BE2C (cell line): ENCODE measurements at regions not wholly inside any gene's neighbourhood (a gene's known extent, or its start where the extent isn't known, plus 50 kb on each side); places are given as distances from the start of the nearest gene placed in this dataset.

Experiments
- DNase-seq: peaks from one replicate; pipeline ENCODE4 v3.0.0-alpha.2; 2020
- H3K27me3 ChIP-seq: fragments of 250-450 bp; sonication (Bioruptor Pico); 2 replicates; pipeline ENCODE4 v1.5.1; 2020; ENCODE audit warnings: mild to moderate bottlenecking
- H3K36me3 ChIP-seq: fragments of 250-450 bp; sonication (Bioruptor Pico); 2 replicates; pipeline ENCODE4 v1.5.1; 2020; ENCODE audit warnings: mild to moderate bottlenecking
- H3K4me1 ChIP-seq: fragments of 250-450 bp; sonication (Bioruptor Pico); 2 replicates; pipeline ENCODE4 v1.5.1; 2020
- H3K4me3 ChIP-seq: 2 replicates; pipeline ENCODE4 v1.5.1; 2011; ENCODE audit warnings: low read depth, low read length
- H3K9me3 ChIP-seq: fragments of 250-450 bp; sonication (Bioruptor Pico); 2 replicates; pipeline ENCODE4 v1.5.1; 2020
- TF ChIP-seq, protein P1 (sequence below): IDR thresholded peaks from 2 replicates; pipeline ENCODE4 v1.5.1; 2012; ENCODE audit warnings: mild to moderate bottlenecking, low read depth, low read length

DNA sequence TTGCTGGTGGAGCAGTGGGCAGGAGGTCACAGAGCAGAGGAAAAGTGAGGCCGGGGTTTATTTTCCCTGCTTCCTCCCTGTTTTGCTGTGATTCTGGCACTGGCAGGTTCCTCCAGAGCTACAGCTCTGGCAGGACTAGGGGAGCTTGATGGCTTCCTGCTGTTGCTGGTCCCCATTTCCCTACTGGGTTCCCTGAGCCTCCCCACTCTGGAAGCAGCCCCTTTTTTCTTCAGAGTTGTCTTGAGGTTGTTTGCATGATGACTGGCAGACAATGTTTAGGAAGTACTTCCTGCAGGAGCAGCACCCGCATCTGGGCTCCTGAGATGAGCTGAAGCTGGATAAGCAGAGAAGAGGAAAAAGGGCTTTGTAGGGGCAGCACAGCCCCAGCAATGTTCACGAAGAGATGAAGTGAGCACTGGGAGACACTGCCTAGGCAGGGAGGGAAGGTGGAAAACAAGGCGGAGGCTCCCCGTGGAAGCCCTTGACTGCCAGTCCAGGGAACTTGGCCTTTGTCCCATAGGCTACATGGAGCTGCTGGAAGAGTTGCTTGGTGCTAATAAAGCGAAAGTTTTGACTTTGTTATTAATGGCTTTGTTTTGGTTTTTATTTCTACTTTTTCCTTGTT, 126.9 kb downstream of the SLC38A6 start:
- TF ChIP-seq, protein P1, sequence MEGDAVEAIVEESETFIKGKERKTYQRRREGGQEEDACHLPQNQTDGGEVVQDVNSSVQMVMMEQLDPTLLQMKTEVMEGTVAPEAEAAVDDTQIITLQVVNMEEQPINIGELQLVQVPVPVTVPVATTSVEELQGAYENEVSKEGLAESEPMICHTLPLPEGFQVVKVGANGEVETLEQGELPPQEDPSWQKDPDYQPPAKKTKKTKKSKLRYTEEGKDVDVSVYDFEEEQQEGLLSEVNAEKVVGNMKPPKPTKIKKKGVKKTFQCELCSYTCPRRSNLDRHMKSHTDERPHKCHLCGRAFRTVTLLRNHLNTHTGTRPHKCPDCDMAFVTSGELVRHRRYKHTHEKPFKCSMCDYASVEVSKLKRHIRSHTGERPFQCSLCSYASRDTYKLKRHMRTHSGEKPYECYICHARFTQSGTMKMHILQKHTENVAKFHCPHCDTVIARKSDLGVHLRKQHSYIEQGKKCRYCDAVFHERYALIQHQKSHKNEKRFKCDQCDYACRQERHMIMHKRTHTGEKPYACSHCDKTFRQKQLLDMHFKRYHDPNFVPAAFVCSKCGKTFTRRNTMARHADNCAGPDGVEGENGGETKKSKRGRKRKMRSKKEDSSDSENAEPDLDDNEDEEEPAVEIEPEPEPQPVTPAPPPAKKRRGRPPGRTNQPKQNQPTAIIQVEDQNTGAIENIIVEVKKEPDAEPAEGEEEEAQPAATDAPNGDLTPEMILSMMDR, result no peak
- no peaks in the 10 kb centered on the region for H3K36me3 ChIP-seq
- no peak overlapping the region for H3K4me3 ChIP-seq
- no peaks in the 10 kb centered on the region for H3K27me3 ChIP-seq
- no peak for DNase-seq
- H3K9me3 ChIP-seq, result no peaks in the 10 kb centered on the region
- no peaks in the 10 kb centered on the region for H3K4me1 ChIP-seq

DNA sequence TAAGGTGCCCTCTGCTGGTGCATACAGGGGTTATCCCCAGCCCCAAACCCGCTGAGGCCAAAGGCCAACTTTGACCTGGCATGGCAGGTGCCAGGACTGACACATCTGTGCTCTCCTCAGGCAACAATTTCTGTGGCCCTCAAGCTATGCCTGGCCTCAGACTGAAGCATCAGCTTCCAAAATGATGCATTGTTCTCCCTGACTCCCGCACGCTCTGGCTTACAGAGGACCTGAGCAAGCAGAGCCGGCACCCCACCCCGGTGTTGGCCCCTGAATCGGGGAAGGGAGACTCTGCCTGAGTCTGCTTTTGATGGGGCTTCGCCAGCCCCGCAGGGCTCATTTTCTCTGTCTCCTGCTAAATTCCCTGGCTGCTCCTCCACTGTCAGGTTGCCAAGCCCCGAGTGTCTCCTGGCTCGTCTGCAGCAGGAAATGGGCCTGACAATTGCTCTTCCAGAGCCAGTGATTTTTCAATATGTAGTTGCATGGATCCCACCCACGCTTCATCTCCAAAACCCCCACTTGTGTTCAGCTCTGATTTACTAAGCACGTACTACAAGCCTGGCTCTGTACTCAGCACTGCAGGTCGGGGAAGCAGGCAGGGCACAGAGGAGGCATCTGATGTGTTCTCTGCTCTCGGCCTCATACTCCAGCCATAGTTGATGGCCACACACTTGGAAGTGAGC, 126.1 kb downstream of the SLC38A6 start:
- no peaks in the 10 kb centered on the region for H3K27me3 ChIP-seq
- H3K4me1 ChIP-seq, result no peaks in the 10 kb centered on the region
- no peak overlapping the region for H3K4me3 ChIP-seq
- DNase-seq, result no peak
- TF ChIP-seq, protein P1, result peak; percentile 44
- H3K36me3 ChIP-seq, result no peaks in the 10 kb centered on the region
- H3K9me3 ChIP-seq, result no peaks in the 10 kb centered on the region

DNA sequence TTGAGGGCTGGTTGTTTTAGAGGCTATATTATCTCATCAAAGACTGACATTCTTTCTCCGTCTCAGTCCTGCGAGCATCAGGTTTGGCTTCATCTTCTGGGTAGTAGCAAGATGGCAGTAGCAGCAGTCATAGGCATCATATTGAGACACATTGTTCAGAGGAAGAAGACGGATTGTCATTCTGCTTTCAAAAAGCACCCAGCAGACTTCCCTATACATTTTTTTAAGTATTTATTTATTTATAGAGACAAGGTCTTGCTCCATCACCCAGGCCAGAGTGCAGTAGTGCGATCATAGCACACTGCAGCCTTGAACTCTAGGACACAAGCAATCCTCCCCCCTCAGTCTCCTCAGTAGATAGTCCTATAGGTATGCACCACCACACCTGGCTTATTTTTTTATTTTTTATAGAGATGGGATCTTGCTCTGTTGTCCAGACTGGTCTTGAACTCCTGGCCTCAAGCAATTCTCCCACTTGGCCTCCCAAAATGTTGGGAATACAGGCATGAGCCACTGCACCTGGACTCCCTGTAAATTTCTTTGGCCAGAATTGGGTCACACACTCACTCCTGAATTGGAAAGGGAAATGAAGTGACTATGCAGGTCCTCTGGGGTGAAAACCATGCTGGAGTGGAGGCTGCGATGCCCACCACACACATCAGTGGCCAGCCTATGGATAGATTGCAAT, 125.4 kb downstream of the SLC38A6 start:
- DNase-seq, result no peak
- Histone ChIP-seq H3K27me3 (no peaks in the 10 kb centered on the region), H3K9me3 (no peaks in the 10 kb centered on the region), H3K4me1 (no peaks in the 10 kb centered on the region), H3K36me3 (no peaks in the 10 kb centered on the region), H3K4me3 (no peak overlapping the region)
- TF ChIP-seq, protein P1, result no peak

DNA sequence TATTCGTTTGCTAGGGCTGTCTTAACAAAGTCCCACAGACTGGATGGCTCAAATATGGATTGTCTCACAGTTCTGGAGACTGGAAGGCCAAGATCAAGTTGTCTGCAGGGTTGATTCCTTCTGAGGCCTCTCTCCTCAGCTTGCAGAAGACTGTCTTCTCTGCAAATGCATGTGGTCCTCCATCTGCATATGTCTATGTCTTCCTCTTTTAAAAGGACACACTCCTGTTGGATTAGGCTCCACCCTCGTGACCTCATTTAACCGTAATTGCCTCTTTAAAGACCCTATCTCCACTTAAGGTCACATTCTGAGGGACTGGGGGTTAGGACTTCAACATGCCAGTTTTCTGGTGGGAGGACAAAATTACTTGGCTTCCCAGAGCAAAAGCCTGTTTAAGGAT, 123.3 kb downstream of the SLC38A6 start:
- TF ChIP-seq, protein P1, result no peak
- no peak overlapping the region for H3K4me3 ChIP-seq
- no peaks in the 10 kb centered on the region for H3K4me1 ChIP-seq
- no peaks in the 10 kb centered on the region for H3K27me3 ChIP-seq
- H3K9me3 ChIP-seq, result no peaks in the 10 kb centered on the region
- no peaks in the 10 kb centered on the region for H3K36me3 ChIP-seq
- DNase-seq, result no peak

DNA sequence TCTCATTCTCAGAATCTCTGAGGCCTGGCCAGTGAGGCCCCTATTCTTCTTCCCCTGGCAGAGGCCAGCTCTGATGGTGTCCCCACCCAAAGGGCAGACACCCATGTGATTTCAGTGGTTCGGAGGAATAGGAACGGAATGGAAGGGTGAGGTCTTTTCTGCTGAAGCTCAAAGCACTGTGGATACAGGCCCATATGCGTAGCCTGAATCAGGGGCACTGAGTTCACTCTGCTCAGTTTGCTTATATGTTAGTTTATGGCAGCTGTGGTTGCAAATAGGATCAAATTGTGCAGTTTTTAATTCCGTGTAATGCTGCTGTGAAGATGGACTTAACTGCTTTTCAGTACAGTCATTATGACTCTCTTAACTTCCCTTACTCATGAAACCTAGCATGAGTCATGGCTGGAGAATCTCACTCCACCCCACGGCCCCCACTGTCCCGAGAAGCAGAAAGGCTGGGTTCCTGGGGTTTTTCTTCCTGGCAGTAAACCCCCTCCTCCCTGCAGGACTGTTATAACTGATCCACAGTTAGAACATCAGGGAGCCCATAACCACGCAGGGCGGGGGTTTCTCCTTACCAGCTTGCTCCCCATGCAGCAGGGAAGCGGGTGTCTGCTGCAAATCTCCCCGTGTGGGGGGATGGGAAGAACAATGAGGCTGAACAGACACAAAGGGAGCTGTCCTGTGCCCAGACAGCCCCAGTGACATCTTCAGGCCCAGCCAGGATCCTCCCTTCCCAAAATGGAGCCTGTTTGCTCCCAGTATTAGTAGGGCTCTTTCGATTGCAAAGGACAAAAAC, 122.7 kb downstream of the SLC38A6 start:
- Histone ChIP-seq H3K9me3 (no peaks in the 10 kb centered on the region), H3K4me1 (no peaks in the 10 kb centered on the region), H3K27me3 (no peaks in the 10 kb centered on the region), H3K36me3 (no peaks in the 10 kb centered on the region), H3K4me3 (no peak overlapping the region)
- TF ChIP-seq, protein P1, result no peak
- DNase-seq, result no peak
